ENCODE measurements at regions not wholly inside any gene's neighbourhood (a gene's known extent, or its start where the extent isn't known, plus 50 kb on each side); places are given as distances from the start of the nearest gene placed in this dataset.

GRCh38 chr20:12019715-12020114 is 102.0 kb downstream of the BTBD3 start:
- intact Hi-C loops (cut with micrococcal nuclease): no loop called here
- H3K27me3 ChIP-seq (ENCODE audit: control insufficient read depth in 2 of 2, insufficient read depth in 2 of 2, low read length in 2 of 2): peaks cover 0 to 2% of the 10 kb centered on the region in 2 donors

GRCh38 chr20:12020846-12021245 is 103.2 kb downstream of the BTBD3 start:
- H3K27me3 ChIP-seq (ENCODE audit: control insufficient read depth in 2 of 2, insufficient read depth in 2 of 2, low read length in 2 of 2): peaks cover 0 to 2% of the 10 kb centered on the region in 2 donors
- intact Hi-C loops (cut with micrococcal nuclease): no loop called here
- H3K36me3 Mint-ChIP-seq: no peaks in the 10 kb centered on the region

More at GRCh38 chr20:12019715-12020114, 102.0 kb downstream of the BTBD3 start:
- peaks cover 10% of the 10 kb centered on the region for H3K4me1 Mint-ChIP-seq
- no peak for TF ChIP-seq CTCF (IDR thresholded peaks at IDR 0.05)
- no peak overlapping the region for H3K27ac Mint-ChIP-seq
- no peaks in the 10 kb centered on the region for H3K36me3 Mint-ChIP-seq
- H3K36me3 ChIP-seq (replicated peaks in 1 of 2; ENCODE audit: control insufficient read depth in 1 of 2, insufficient read depth in 2 of 2, low read length in 2 of 2): no peaks in the 10 kb centered on the region
- no peaks in the 10 kb centered on the region for H3K4me1 ChIP-seq (ENCODE audit: control insufficient read depth in 1 of 2, insufficient read depth in 2 of 2, low read length in 2 of 2)
- H3K4me3 ChIP-seq (replicated peaks in 1 of 3; ENCODE audit: low read depth in 2 of 3, low read length in 3 of 3): no peak overlapping the region
- DNase-seq: no peak
- no peak overlapping the region for H3K4me3 Mint-ChIP-seq
- no CpG with 5 or more reads among the region's 3 CpGs for WGBS (ENCODE audit: insufficient coverage)
- H3K9me3 ChIP-seq (replicated peaks in 1 of 2; ENCODE audit: control insufficient read depth in 1 of 2, insufficient read depth in 1 of 2, low read length in 2 of 2): no peaks in the 10 kb centered on the region
- H3K27ac ChIP-seq (ENCODE audit: low read depth in 1 of 2, low read length in 2 of 2): no peak overlapping the region
- peaks cover 0 to 2% (median 0%) of the 10 kb centered on the region in 7 donors for H3K9me3 Mint-ChIP-seq
- no peak overlapping the region for H2AFZ ChIP-seq (ENCODE audit: insufficient read depth, low read depth, low read length, poor library complexity, severe bottlenecking)
- no peaks in the 10 kb centered on the region for H4K20me1 ChIP-seq (ENCODE audit: insufficient read depth, low read length)
- no peaks in the 10 kb centered on the region for H3K79me2 ChIP-seq (ENCODE audit: insufficient read depth, low read length)
- H3K4me2 ChIP-seq (replicated peaks; ENCODE audit: extremely low read depth, low read length, poor library complexity, severe bottlenecking): no peak overlapping the region
- no peak overlapping the region for H3K9ac ChIP-seq (ENCODE audit: insufficient read depth, low read length, poor library complexity, severe bottlenecking)
- H3K27me3 Mint-ChIP-seq (ENCODE audit: low read depth in 3 of 3): peaks cover 2 to 6% (median 5%) of the 10 kb centered on the region in 3 donors

More at GRCh38 chr20:12020846-12021245, 103.2 kb downstream of the BTBD3 start:
- no peak for DNase-seq
- Histone ChIP-seq H3K36me3 (replicated peaks in 1 of 2; ENCODE audit: control insufficient read depth in 1 of 2, insufficient read depth in 2 of 2, low read length in 2 of 2) (no peaks in the 10 kb centered on the region), H3K9ac (ENCODE audit: insufficient read depth, low read length, poor library complexity, severe bottlenecking) (no peak overlapping the region), H3K4me1 (ENCODE audit: control insufficient read depth in 1 of 2, insufficient read depth in 2 of 2, low read length in 2 of 2) (no peaks in the 10 kb centered on the region), H2AFZ (ENCODE audit: insufficient read depth, low read depth, low read length, poor library complexity, severe bottlenecking) (no peak overlapping the region), H3K9me3 (replicated peaks in 1 of 2; ENCODE audit: control insufficient read depth in 1 of 2, insufficient read depth in 1 of 2, low read length in 2 of 2) (no peaks in the 10 kb centered on the region), H3K79me2 (ENCODE audit: insufficient read depth, low read length) (no peaks in the 10 kb centered on the region), H3K27ac (ENCODE audit: low read depth in 1 of 2, low read length in 2 of 2) (no peak overlapping the region), H4K20me1 (ENCODE audit: insufficient read depth, low read length) (no peaks in the 10 kb centered on the region), H3K4me3 (replicated peaks in 1 of 3; ENCODE audit: low read depth in 2 of 3, low read length in 3 of 3) (no peak overlapping the region), H3K4me2 (replicated peaks; ENCODE audit: extremely low read depth, low read length, poor library complexity, severe bottlenecking) (no peak overlapping the region)
- H3K27ac Mint-ChIP-seq: no peak overlapping the region
- H3K27me3 Mint-ChIP-seq (ENCODE audit: low read depth in 3 of 3): peaks cover 2 to 6% (median 5%) of the 10 kb centered on the region in 3 donors
- no peak overlapping the region for H3K4me3 Mint-ChIP-seq
- no peak for TF ChIP-seq CTCF (IDR thresholded peaks at IDR 0.05)
- H3K4me1 Mint-ChIP-seq: peaks cover 10% of the 10 kb centered on the region
- no CpG with 5 or more reads among the region's 4 CpGs for WGBS (ENCODE audit: insufficient coverage)
- H3K9me3 Mint-ChIP-seq: peaks cover 0 to 2% (median 0%) of the 10 kb centered on the region in 7 donors

All from CD14-positive monocyte (primary cell).